HG03432 (cell line): ENCODE measurements at regions not wholly inside any gene's neighbourhood (a gene's known extent, or its start where the extent isn't known, plus 50 kb on each side); places are given as distances from the start of the nearest gene placed in this dataset.
A peak's percentile ranks its signal among the peaks of the same experiment; 100 is the strongest.

Experiments
- ATAC-seq: cut with Tn5 transposase; IDR thresholded peaks from one replicate; pipeline ENCODE4 v1.9.1; 2021; ENCODE audit warnings: mild to moderate bottlenecking, moderate library complexity; ENCODE audit not compliant: unreplicated experiment

GRCh38 chr12:65546528-65546927, 268.0 kb downstream of the MSRB3 start:
- ATAC-seq, result no peak

GRCh38 chr12:65556676-65557437, 267.4 kb upstream of the HMGA2 start:
- ATAC-seq, result peak; percentile 100

- no peak for ATAC-seq
These were observed 266.7 kb upstream of the HMGA2 start for GRCh38 chr12:65557438-65558181.

GRCh38 chr12:65560286-65560685, 264.0 kb upstream of the HMGA2 start:
- ATAC-seq, result no peak

GRCh38 chr12:65561798-65562382, 262.4 kb upstream of the HMGA2 start:
- ATAC-seq, result no peak

GRCh38 chr12:65565601-65566560, 258.4 kb upstream of the HMGA2 start:
- ATAC-seq, result no peak

GRCh38 chr12:65566751-65567150, 257.5 kb upstream of the HMGA2 start:
- ATAC-seq, result no peak

- no peak for ATAC-seq
These were observed 256.5 kb upstream of the HMGA2 start for GRCh38 chr12:65567820-65568219.

GRCh38 chr12:65568517-65568916, 255.8 kb upstream of the HMGA2 start:
- ATAC-seq, result no peak

- no peak for ATAC-seq
These were observed 253.7 kb upstream of the HMGA2 start for GRCh38 chr12:65570451-65571130.

GRCh38 chr12:65574867-65575266, 249.4 kb upstream of the HMGA2 start:
- no peak for ATAC-seq

- ATAC-seq, result no peak
These were observed 240.3 kb upstream of the HMGA2 start for GRCh38 chr12:65584016-65584415.

GRCh38 chr12:65585648-65586602, 238.4 kb upstream of the HMGA2 start:
- ATAC-seq, result no peak

- ATAC-seq, result no peak
These were observed 237.5 kb upstream of the HMGA2 start for GRCh38 chr12:65586796-65587195.

GRCh38 chr12:65590318-65590717, 234.0 kb upstream of the HMGA2 start:
- ATAC-seq, result no peak

GRCh38 chr12:65592416-65592815, 231.9 kb upstream of the HMGA2 start:
- ATAC-seq, result no peak

- ATAC-seq, result no peak
These were observed 231.0 kb upstream of the HMGA2 start for GRCh38 chr12:65593239-65593701.

GRCh38 chr12:65594409-65594808, 229.9 kb upstream of the HMGA2 start:
- no peak for ATAC-seq

- no peak for ATAC-seq
These were observed 229.2 kb upstream of the HMGA2 start for GRCh38 chr12:65595016-65595560.
